Thyroid gland (tissue), 4 donors: ENCODE measurements at regions not wholly inside any gene's neighbourhood (a gene's known extent, or its start where the extent isn't known, plus 50 kb on each side); places are given as distances from the start of the nearest gene placed in this dataset.

Experiments
- CTCF ChIP-seq, 6 experiments: fragments of 200-600 bp in 3 of 6; fragments of 450-650 bp in 3 of 6; sonication (generic) in 3 of 6; IDR thresholded peaks; one replicate each; pipeline ENCODE4 v1.5.1; 2016 to 2019; ENCODE audit warnings: antibody characterized with exemption in 6 of 6, mild to moderate bottlenecking in 2 of 6, inconsistent platforms in 1 of 6, moderate library complexity in 1 of 6
- POLR2A ChIP-seq, 2 donors: fragments of 450-650 bp; IDR thresholded peaks; one replicate each; pipeline ENCODE4 v1.6.1; 2017; ENCODE audit warnings: antibody characterized with exemption in 2 of 2, mild to moderate bottlenecking in 2 of 2, moderate library complexity in 1 of 2

GRCh38 chr3:115340586-115340985 is 193.5 kb upstream of the ZBTB20 start:
- TF ChIP-seq POLR2A (IDR thresholded peaks at IDR 0.05) (no peak), CTCF (IDR thresholded peaks at IDR 0.05) (no peak)
